Neural progenitor cell (in vitro differentiated cells): ENCODE measurements at regions not wholly inside any gene's neighbourhood (a gene's known extent, or its start where the extent isn't known, plus 50 kb on each side); places are given as distances from the start of the nearest gene placed in this dataset.

ENCODE experiments used
- CTCF ChIP-seq: fragments of 200-600 bp; sonication (generic); IDR thresholded peaks from 2 replicates; pipeline ENCODE4 v1.5.1; 2017; ENCODE audit warnings: antibody characterized with exemption, mild to moderate bottlenecking
- EZH2 ChIP-seq: fragments of 200-600 bp; sonication (generic); IDR thresholded peaks from 2 replicates; pipeline ENCODE4 v1.6.1; 2017; ENCODE audit warnings: antibody characterized with exemption, mild to moderate bottlenecking, moderate library complexity

GRCh38 chr13:109647699-109648098 lies 138.7 kb downstream of the IRS2 start:
- no peak for TF ChIP-seq EZH2
- TF ChIP-seq CTCF: no peak
